HG03469 (cell line): ENCODE measurements at regions not wholly inside any gene's neighbourhood (a gene's known extent, or its start where the extent isn't known, plus 50 kb on each side); places are given as distances from the start of the nearest gene placed in this dataset.

Experiments used
- ATAC-seq: cut with Tn5 transposase; IDR thresholded peaks from one replicate; pipeline ENCODE4 v1.9.1; 2021; ENCODE audit warnings: mild to moderate bottlenecking, moderate library complexity, moderate number of reproducible peaks; ENCODE audit not compliant: unreplicated experiment

GRCh38 chr6:145245119-145245518 is 490.2 kb downstream of the EPM2A start:
- ATAC-seq = no peak

DNA sequence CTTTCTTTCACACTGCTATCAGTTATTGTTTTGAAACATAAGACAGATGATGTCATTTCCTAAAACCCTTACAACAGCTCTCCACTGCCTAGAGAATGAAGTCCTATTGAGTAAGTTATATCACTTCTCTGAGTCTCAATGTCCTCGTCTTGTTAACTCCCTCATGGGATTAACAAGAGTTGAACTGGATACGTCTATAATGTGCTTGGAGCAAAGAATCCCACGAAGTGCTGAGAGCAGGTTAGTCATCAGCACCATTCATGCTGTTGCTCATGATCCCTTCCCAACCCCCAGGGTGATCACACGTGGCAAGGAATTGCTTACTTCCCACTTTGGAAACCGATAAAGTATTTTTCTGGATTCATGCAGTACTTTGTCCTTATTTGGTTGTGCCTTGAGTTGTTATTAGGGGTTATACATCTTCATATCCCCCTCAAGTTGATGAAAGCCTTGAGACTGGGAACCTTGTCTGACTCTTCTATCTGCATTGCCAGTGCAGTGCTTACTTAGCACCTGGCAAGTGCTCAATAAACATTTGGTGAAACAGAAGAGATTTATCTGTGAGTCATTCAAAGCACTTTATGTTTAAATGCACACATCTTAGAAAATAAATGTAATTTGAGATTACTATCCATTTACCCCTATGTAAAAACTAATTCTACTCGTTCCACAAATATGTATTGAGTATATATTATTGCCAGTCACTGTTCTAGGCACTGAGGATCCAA is 487.5 kb downstream of the EPM2A start:
- no peak for ATAC-seq

DNA sequence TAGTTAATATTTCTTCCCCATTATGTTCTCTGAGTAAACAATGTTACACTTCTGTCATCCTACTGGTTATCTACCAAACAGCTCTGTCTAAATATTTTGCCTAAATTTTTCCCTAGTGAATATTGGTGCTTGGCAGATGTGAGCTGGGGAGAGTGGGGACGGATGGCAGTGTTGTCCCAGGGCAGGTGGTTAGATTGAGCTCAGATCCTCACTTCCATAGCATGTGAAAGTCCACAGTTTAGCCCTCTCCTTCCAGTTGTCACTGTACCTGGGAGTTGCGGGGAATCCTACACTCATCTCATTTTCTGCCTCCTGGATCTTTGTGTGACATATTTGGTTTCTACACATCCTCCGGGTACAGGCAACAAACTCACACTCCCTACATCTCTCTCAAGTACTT is 484.9 kb downstream of the EPM2A start:
- no peak for ATAC-seq

- ATAC-seq = no peak
Observed at GRCh38 chr6:145252737-145253136, 482.6 kb downstream of the EPM2A start.

DNA sequence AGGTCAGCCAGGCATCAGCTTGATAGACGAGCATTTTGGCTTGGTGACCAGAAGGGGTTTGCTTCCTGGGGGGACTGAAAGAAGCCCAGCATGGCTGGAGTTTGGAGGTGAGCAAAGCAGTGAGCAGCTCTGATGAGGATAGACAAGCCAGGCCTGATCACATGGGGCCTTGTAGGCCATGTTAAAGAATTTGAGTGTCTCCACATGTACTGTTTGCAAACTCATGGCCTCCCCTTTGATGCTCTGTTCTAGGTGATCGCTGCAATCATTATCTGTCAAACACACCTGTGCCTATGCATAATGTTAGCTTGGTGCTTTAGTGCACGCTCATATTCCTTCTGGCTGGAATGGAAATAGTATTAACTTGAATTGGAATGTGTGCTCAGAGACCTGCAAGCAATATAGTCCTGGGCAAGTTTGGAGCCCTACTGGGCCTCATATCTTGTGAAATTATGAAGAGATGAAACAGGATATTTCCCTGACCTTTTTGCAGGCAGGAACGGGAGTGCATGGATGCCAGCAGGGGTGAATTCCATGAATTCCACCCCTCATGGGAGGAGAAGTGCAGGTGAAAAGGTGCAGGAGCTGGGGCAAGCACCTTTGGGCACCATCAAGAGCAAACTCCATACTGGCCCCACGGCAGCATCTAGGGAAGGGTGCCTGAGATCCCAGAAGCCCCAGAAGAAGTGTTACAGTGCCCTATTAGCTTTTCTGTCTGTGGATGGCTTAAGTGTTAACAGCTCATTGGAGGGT is 480.5 kb downstream of the EPM2A start:
- ATAC-seq = no peak

- no peak for ATAC-seq
Observed at GRCh38 chr6:145257704-145258103, 477.6 kb downstream of the EPM2A start.

- ATAC-seq = no peak
Observed at GRCh38 chr6:145258122-145258521, 477.2 kb downstream of the EPM2A start.

GRCh38 chr6:145260484-145261175 is 474.7 kb downstream of the EPM2A start:
- ATAC-seq = no peak

- ATAC-seq = no peak
Observed at GRCh38 chr6:145261758-145262157, 473.6 kb downstream of the EPM2A start.

GRCh38 chr6:145262771-145263170 is 472.5 kb downstream of the EPM2A start:
- ATAC-seq = no peak

DNA sequence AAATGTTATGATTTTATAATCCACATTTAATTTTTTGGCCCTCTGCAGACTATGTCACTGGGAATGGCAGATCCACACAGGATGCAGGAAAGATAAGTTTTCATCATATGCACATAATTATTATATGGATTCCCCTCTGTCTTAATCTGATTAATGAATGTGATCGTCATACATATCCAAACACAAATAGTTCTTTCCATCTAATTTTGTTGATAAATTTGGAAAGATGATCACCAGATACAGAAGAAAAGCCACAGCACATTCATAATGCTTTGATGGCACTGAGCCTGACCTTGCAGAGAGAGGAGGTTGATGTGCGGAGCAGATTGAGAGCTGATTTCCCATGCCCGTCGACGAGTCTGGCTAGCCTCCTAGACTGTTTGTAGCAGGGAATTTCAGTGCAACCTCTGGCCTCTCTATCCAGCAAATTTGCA is 471.5 kb downstream of the EPM2A start:
- ATAC-seq = no peak

GRCh38 chr6:145266432-145267075 is 468.8 kb downstream of the EPM2A start:
- ATAC-seq = no peak

GRCh38 chr6:145267076-145267867 is 468.0 kb downstream of the EPM2A start:
- no peak for ATAC-seq

GRCh38 chr6:145270464-145270863 is 464.9 kb downstream of the EPM2A start:
- ATAC-seq = no peak

DNA sequence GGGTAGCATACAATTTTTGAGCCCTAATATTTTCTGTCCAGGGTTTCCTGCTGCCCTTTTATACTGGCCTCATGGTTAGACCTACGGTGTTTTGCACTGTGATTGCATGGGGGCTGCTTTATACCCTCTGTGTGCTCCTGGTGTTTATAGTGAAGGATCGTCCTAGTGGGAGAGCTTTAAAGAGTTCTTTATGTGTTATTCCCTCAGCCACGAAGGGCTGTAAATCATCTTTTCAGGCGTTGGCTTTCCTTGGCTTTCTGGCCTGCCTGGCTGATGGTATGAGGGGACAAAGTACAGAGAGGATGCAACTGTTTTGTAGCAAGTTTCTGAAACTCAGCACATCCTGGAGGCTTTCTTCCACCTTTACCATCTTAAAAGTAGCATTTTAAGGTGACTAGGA is 464.3 kb downstream of the EPM2A start:
- ATAC-seq = no peak

- ATAC-seq = no peak
Observed at GRCh38 chr6:145271577-145271976, 463.7 kb downstream of the EPM2A start.

DNA sequence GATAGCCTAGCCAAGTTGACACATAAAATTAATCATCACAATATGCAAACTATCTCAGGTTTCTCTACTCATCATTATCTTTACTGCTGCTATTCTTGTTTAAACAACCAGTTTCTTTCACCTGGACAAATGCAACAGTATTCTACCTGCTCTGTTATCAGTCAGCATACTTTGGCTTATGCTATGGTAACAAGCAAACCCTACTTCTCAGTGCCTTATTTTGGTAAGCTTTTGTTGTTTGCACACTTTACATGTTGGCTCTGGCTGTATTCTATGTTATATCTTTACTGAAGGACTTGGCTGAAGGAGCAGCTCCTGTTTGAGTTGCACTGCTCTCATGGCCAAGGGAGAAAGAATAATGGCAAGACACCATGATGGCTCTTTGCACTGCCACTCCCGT is 463.1 kb downstream of the EPM2A start:
- ATAC-seq = no peak

GRCh38 chr6:145273136-145273535 is 462.2 kb downstream of the EPM2A start:
- ATAC-seq = no peak

- no peak for ATAC-seq
Observed at GRCh38 chr6:145274083-145274482, 461.2 kb downstream of the EPM2A start.

DNA sequence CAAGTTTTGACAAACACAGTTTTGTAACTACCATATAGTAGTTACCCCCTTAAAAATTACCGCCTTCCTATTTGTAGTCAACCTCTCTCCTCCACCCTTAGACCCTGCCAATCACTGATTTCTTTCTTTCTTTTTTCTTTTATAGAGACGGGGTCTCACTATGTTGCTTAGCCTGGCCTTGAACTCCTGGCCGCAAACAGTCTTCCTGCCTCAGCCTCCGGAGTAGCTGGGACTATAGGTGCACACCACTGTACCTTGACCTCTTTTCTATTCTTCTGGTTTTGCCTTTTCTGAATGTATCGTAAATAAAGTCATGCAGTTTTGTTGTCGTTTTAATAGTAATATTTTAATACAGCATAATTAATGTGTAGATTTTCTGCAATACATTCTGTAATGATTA is 460.3 kb downstream of the EPM2A start:
- ATAC-seq = no peak

DNA sequence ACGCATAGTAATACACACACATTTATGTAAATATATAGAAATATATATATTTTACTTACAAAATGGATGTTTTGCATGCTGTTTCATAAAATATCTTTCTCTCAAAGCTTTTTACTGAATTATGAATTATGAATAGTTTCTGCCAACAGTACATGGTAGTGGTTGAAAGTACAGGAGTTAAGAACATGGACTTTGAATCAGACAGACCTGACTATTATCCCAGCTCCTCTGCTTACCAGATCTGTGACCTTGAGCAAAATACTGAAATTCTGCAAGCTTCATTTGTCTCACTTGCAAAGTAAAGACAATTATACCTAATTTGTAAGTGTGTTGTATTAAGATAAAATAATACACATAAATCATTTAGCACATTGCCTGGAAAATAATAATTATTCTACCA is 459.5 kb downstream of the EPM2A start:
- no peak for ATAC-seq
